Stimulated activated CD4-positive, alpha-beta T cell treated with anti-CD3 and anti-CD28 coated beads, TNF-alpha, amount 100 ng/mL, for 24 hours (primary cell): ENCODE measurements at regions not wholly inside any gene's neighbourhood (a gene's known extent, or its start where the extent isn't known, plus 50 kb on each side); places are given as distances from the start of the nearest gene placed in this dataset.

Experiments
- DNase-seq, 3 experiments: peaks; one replicate each; pipeline ENCODE4 v3.0.0-alpha.2; 2020; ENCODE audit warnings: low read depth in 3 of 3

DNA sequence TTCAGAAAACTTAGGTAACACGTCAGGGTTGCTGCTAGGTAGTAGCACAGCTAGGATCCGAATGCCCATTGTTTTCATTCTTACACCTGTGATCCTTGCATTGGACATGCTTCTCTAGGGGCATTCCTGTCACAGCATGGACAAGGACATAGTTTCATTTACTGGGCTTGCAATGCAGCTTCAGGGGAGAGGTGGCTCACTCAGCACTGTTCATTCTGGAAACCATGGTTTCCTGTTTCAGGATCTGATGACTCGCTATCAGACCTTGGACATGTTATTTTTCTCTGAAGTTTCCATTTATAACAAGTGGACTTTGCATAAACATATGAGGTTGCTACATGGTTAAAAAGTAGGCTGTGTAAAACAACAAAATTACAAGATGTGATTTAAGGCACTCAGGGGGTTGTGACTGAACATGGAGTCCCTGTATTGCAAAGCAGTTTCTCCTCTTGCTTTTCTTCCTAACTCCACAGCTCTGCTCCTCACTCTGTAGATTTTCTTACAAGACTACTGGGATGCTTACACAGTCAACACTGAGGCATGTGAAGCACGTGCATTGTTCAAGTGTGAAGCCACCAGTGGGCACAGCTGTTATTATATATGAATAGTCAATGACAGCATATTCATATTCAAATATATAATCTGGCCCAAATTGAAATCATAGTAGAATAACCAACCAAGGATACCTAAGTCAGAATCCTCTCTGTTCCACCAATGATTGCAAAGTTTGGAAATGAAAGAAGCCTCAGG is 66.1 kb upstream of the STK32A start:
- DNase-seq = no peak

DNA sequence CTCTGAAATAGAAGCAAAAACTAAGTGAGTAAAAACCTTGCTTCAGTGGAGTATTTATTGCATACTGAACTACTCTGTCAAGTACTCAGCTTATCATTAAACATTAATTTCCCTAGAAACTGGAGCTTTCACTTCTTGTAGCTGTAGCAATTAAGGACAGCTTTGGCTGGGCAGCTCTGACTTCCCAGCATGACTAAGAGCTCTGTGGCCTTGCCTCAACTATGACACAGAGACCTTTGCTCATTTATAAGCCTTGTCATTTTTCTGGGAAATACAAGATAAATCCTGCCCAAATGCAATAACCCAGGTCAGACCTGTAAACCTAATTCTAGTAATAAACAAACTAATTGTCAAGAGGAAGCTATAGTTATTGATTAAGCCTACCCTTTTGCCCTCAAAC is 65.4 kb upstream of the STK32A start:
- no peak for DNase-seq

- DNase-seq = no peak
Observed at GRCh38 chr5:147169901-147170300, 64.9 kb upstream of the STK32A start.

GRCh38 chr5:147170603-147171002 is 64.2 kb upstream of the STK32A start:
- DNase-seq = no peak

- DNase-seq = no peak
Observed at GRCh38 chr5:147174671-147175265, 60.1 kb upstream of the STK32A start.

DNA sequence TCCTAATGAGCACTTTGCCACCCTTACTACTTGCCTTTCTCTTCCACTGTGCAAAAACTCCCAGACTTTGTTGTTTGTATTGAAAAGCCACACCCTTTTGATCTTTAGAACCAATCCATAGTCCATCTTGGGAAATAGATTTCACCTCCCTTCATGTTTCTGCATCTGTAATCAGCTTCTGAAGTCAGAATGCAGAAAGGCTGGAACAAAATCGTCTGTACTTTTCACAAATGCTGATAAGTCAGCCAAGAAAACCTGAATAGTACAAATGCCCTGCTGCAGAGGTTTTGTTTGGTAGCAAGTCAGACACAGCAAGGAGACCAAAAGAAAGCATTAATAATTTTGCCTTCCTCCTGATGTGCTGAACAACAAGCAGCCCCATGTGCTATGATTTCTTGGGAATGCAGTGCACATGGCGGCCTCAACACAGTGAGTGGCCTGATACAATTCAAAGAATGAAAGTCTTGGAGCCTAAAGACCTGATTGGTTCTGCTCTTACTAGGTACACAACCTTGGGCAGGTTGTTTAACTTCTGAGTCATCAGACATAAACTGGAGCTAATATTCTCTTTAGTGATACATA is 59.2 kb upstream of the STK32A start:
- DNase-seq = no peak

- DNase-seq = no peak
Observed at GRCh38 chr5:147176422-147176821, 58.4 kb upstream of the STK32A start.

- DNase-seq = no peak
Observed at GRCh38 chr5:147177125-147177840, 57.5 kb upstream of the STK32A start.

DNA sequence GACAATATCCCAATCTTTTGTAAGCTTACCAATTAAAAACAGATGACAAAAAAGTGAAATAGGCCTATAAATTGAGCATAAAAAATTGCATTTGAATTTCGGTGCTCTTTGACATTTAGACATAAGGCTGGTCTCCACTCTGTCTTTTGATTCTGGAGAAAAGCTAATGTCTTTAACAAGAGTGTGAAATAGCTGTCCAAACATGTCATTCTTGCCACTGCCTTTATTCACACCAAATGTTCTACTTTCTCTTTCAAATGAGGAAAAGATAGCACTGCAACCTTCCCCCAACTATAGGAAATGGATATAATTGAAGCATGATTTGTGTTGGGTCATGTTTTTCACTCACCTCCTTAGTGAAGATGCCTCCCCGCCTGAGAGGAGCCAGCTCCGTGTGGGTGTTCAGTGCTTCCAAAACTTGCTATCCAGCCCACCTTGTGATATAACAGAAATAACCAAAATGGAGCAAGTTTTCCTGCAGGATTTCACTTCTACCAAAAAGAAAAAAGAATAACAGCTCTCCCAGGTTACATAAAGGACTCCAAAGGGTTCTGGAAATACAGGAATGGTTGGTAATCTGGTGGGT is 55.2 kb upstream of the STK32A start:
- no peak for DNase-seq

DNA sequence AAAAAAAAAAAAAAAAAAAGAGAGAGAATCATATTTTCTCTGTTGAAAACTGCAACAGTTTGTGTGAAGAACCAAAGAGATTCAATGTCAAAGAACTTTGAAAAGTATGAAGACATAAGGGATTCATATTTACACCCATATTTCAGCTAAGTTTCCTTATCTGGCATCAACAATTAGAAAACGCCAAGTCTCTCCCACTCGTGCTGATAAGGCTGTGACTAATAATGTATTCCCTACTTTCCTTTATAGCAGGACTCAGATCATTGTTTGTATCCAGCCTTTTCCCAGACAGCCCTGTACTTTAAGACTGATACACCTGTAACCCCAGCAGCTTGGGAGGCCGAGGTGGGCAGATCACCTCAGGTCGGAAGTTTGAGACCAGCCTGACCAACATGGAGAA is 54.1 kb upstream of the STK32A start:
- DNase-seq = no peak
